ENCODE measurements at regions not wholly inside any gene's neighbourhood (a gene's known extent, or its start where the extent isn't known, plus 50 kb on each side); places are given as distances from the start of the nearest gene placed in this dataset.

DNA sequence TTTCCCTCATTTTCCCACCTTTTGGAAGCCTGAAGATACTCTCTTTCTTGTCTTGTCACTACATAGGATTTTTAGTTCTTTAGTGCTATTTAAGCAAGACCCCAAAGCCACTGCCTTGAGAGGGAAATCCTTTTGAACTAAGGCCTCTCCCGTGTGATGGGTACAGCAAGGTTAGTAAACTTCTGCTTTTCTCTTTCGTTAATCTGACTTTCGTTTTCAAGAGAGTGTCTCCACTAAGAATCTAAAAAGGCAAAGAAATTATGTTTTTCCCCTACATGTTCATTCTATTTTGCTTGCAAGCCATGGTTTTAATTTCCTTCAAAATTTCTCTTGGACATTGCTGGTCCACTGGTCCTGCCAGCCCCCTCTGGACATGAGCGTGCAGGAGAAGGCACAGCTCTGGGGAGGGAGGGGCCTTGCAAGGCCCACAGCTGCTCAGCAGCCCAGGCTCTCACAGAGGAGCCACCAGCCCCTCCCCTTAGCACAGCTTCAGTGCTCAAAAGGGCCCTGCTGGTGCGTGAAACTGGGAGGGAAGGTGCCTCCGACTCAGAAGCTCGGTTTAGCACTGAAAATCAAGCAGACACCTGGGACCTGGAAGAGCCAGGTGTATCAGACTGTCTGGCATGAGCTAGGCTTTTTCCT lies 210.9 kb upstream of the GALNT2 start:
- dilution Hi-C loops (cut with MboI; ENCODE audit: extremely low pct_ligation_motif_present, low sequenced_read_pairs): no loop called here
- H3K4me3 ChIP-seq (ENCODE audit: control insufficient read depth in 2 of 3, extremely low read depth in 1 of 3, insufficient read depth in 2 of 3, low read depth in 1 of 3, low read length in 3 of 3): no peak overlapping the region
- no peak for TF ChIP-seq EZH2 (IDR thresholded peaks at IDR 0.05; ENCODE audit: low read length)
- TF ChIP-seq, protein P1, sequence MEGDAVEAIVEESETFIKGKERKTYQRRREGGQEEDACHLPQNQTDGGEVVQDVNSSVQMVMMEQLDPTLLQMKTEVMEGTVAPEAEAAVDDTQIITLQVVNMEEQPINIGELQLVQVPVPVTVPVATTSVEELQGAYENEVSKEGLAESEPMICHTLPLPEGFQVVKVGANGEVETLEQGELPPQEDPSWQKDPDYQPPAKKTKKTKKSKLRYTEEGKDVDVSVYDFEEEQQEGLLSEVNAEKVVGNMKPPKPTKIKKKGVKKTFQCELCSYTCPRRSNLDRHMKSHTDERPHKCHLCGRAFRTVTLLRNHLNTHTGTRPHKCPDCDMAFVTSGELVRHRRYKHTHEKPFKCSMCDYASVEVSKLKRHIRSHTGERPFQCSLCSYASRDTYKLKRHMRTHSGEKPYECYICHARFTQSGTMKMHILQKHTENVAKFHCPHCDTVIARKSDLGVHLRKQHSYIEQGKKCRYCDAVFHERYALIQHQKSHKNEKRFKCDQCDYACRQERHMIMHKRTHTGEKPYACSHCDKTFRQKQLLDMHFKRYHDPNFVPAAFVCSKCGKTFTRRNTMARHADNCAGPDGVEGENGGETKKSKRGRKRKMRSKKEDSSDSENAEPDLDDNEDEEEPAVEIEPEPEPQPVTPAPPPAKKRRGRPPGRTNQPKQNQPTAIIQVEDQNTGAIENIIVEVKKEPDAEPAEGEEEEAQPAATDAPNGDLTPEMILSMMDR (optimal IDR thresholded peaks at IDR 0.05 in 1 of 3, IDR thresholded peaks at IDR 0.05 in 1 of 3, conservative IDR thresholded peaks at IDR 0.05 in 1 of 3; ENCODE audit: extremely low read depth in 1 of 3, insufficient read depth in 2 of 3, low read length in 3 of 3): no peak
- H3K9ac ChIP-seq (ENCODE audit: control insufficient read depth, extremely low read depth, insufficient read depth, low read length): no peak overlapping the region
- H2AFZ ChIP-seq (ENCODE audit: control insufficient read depth, low read length): no peak overlapping the region
- peaks cover 9% of the 10 kb centered on the region for H3K27me3 ChIP-seq (ENCODE audit: control insufficient read depth, extremely low read depth, insufficient read depth, low read length)
- H3K79me2 ChIP-seq (ENCODE audit: control insufficient read depth, insufficient read depth, low read length): no peaks in the 10 kb centered on the region
- DNase-seq (ENCODE audit: low read depth, low spot score): no peak
- no peak overlapping the region for H3K4me2 ChIP-seq (ENCODE audit: control insufficient read depth, extremely low read depth, insufficient read depth, low read depth, low read length)
- H3K4me1 ChIP-seq (ENCODE audit: control insufficient read depth, extremely low read depth, insufficient read depth, low read length): no peaks in the 10 kb centered on the region
- H3K9me1 ChIP-seq (ENCODE audit: control insufficient read depth, extremely low read depth, insufficient read depth, low read length): no peaks in the 10 kb centered on the region
- no peaks in the 10 kb centered on the region for H4K20me1 ChIP-seq (ENCODE audit: control insufficient read depth, extremely low read depth, insufficient read depth, low read length)
- no peak overlapping the region for H3K27ac ChIP-seq (ENCODE audit: control insufficient read depth, insufficient read depth, low read length)
- no peaks in the 10 kb centered on the region for H3K9me3 ChIP-seq (ENCODE audit: control insufficient read depth, low read depth, low read length)
- no peak for FAIRE-seq
- H3K36me3 ChIP-seq (ENCODE audit: control insufficient read depth in 2 of 2, extremely low read depth in 1 of 2, insufficient read depth in 2 of 2, low read length in 2 of 2): no peaks in the 10 kb centered on the region

DNA sequence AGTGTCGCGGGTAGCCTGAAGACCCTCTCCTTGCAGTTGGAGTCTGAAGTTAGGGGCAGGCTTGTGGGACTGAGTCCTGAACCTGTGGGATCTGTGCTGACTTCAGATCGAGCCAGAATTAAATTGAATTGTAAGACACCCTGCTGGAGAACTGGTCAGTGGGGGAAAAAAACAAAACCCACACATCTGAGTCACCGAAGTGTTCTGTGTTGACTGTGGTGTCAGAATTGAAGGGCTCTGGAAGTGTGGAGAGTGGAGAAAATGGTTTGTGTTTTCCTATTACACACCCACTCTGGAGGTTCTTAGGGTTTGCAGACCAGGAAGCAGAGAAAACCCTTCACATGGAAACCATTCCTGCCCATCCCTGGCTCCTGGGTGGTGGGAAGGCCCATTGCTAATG lies 209.5 kb upstream of the GALNT2 start:
- no peak overlapping the region for H2AFZ ChIP-seq (ENCODE audit: control insufficient read depth, low read length)
- H3K27ac ChIP-seq (ENCODE audit: control insufficient read depth, insufficient read depth, low read length): no peak overlapping the region
- H3K4me3 ChIP-seq (ENCODE audit: control insufficient read depth in 2 of 3, extremely low read depth in 1 of 3, insufficient read depth in 2 of 3, low read depth in 1 of 3, low read length in 3 of 3): no peak overlapping the region
- H3K36me3 ChIP-seq (ENCODE audit: control insufficient read depth in 2 of 2, extremely low read depth in 1 of 2, insufficient read depth in 2 of 2, low read length in 2 of 2): no peaks in the 10 kb centered on the region
- TF ChIP-seq, protein P1 (optimal IDR thresholded peaks at IDR 0.05 in 1 of 3, IDR thresholded peaks at IDR 0.05 in 1 of 3, conservative IDR thresholded peaks at IDR 0.05 in 1 of 3; ENCODE audit: extremely low read depth in 1 of 3, insufficient read depth in 2 of 3, low read length in 3 of 3): no peak
- TF ChIP-seq EZH2 (IDR thresholded peaks at IDR 0.05; ENCODE audit: low read length): no peak
- H4K20me1 ChIP-seq (ENCODE audit: control insufficient read depth, extremely low read depth, insufficient read depth, low read length): no peaks in the 10 kb centered on the region
- H3K9me1 ChIP-seq (ENCODE audit: control insufficient read depth, extremely low read depth, insufficient read depth, low read length): no peaks in the 10 kb centered on the region
- peaks cover 9% of the 10 kb centered on the region for H3K27me3 ChIP-seq (ENCODE audit: control insufficient read depth, extremely low read depth, insufficient read depth, low read length)
- no peaks in the 10 kb centered on the region for H3K9me3 ChIP-seq (ENCODE audit: control insufficient read depth, low read depth, low read length)
- no peak overlapping the region for H3K4me2 ChIP-seq (ENCODE audit: control insufficient read depth, extremely low read depth, insufficient read depth, low read depth, low read length)
- dilution Hi-C loops (cut with MboI; ENCODE audit: extremely low pct_ligation_motif_present, low sequenced_read_pairs): no loop called here
- H3K9ac ChIP-seq (ENCODE audit: control insufficient read depth, extremely low read depth, insufficient read depth, low read length): no peak overlapping the region
- no peak for FAIRE-seq
- H3K79me2 ChIP-seq (ENCODE audit: control insufficient read depth, insufficient read depth, low read length): no peaks in the 10 kb centered on the region
- no peak for DNase-seq (ENCODE audit: low read depth, low spot score)
- H3K4me1 ChIP-seq (ENCODE audit: control insufficient read depth, extremely low read depth, insufficient read depth, low read length): no peaks in the 10 kb centered on the region

Measured in keratinocyte (primary cell).